ENCODE measurements at regions not wholly inside any gene's neighbourhood (a gene's known extent, or its start where the extent isn't known, plus 50 kb on each side); places are given as distances from the start of the nearest gene placed in this dataset.

- TF ChIP-seq CTCF (IDR thresholded peaks at IDR 0.05; ENCODE audit: borderline replicate concordance, extremely low read depth, low read length, poor library complexity, severe bottlenecking) (no peak), EZH2 (IDR thresholded peaks at IDR 0.05; ENCODE audit: borderline replicate concordance, low read depth, low read length, severe bottlenecking) (no peak)
Measured at GRCh38 chr2:60000686-60001085, 552.8 kb downstream of the BCL11A start.
